H1 (cell line): ENCODE measurements at regions not wholly inside any gene's neighbourhood (a gene's known extent, or its start where the extent isn't known, plus 50 kb on each side); places are given as distances from the start of the nearest gene placed in this dataset.

Source experiments
- EZH2 ChIP-seq: fragments of 200-600 bp; sonication (generic); IDR thresholded peaks from 2 replicates; pipeline ENCODE4 v1.7.1; 2012; ENCODE audit warnings: low read depth, mild to moderate bottlenecking, moderate library complexity, low read length, inconsistent platforms; ENCODE audit not compliant: severe bottlenecking
- GABPA ChIP-seq: IDR thresholded peaks from 2 replicates; pipeline ENCODE4 v1.6.1; 2011; ENCODE audit warnings: mild to moderate bottlenecking, low read length, moderate library complexity, borderline replicate concordance; ENCODE audit not compliant: insufficient read depth
- JUN ChIP-seq: IDR thresholded peaks from 2 replicates; pipeline ENCODE4 v1.6.1; 2011; ENCODE audit warnings: low read depth, mild to moderate bottlenecking, improper control_type of control experiment, low read length
- PHF8 ChIP-seq: fragments of 200-600 bp; sonication (generic); conservative IDR thresholded peaks from 2 replicates; pipeline ENCODE4 v1.7.1; 2012; ENCODE audit warnings: low read depth, mild to moderate bottlenecking, inconsistent platforms, low read length, moderate library complexity
- POLR2AphosphoS5 ChIP-seq: IDR thresholded peaks from 2 replicates; pipeline ENCODE4 v1.6.1; 2011; ENCODE audit warnings: low read depth, low read length
- RNF2 ChIP-seq: fragments of 200-900, 300-1000 bp; sonication (generic); IDR thresholded peaks from 2 replicates; pipeline ENCODE4 v1.7.1; 2016; ENCODE audit warnings: borderline replicate concordance, low read depth, mild to moderate bottlenecking, antibody characterized with exemption, low read length; ENCODE audit not compliant: poor library complexity, severe bottlenecking; ENCODE audit errors: missing control alignments
- ZNF274 ChIP-seq: IDR thresholded peaks from 2 replicates; pipeline ENCODE4 v1.7.0; 2012; ENCODE audit warnings: low read length, borderline replicate concordance; ENCODE audit errors: extremely low read depth

DNA sequence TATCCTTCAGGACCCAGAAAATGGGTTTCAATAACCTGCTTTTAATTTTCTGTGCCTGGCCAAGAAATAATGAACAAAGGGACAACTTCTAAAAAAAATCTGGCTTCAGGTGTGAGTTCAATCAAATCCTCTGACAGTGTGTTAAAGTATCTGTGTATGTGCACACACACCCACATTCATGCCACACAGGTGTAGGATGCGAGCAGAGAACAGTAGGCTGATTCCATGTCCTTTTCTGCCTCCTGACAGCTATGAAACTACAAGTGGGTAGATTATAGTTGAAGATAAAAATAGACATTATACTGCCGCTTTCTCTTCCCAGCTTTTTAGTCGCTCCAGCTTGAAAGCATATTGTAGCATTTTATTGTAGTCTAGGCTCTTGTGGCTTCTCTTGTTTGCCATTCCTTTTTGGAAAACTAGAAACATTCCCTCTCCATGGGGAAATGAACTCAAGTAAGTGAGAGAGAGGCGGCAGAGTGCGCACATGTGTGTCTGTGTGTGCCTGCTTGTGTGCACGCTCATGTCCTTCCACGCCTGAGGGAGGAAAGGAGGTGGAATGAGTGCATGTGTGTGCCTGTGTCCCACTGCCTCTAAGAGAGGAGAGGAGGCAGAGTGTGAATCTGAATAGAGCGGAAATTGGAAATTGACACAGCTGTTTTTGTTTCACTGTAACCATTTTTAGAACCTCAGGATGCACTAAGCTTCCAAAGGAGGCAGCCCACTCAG, 273.0 kb downstream of the ELAVL2 start (continued):
- TF ChIP-seq GABPA: no peak
- no peak for TF ChIP-seq ZNF274
- no peak for TF ChIP-seq EZH2
- TF ChIP-seq RNF2: no peak
- TF ChIP-seq PHF8: no peak
- TF ChIP-seq POLR2AphosphoS5: no peak
- TF ChIP-seq JUN: no peak
